Common myeloid progenitor, CD34-positive (primary cell): ENCODE measurements at regions not wholly inside any gene's neighbourhood (a gene's known extent, or its start where the extent isn't known, plus 50 kb on each side); places are given as distances from the start of the nearest gene placed in this dataset.

Experiments used
- CTCF ChIA-PET: fragments of 350-600 bp; sonication (Branson Sonifier 250); formaldehyde crosslinking; loops from one replicate; lab custom pipeline; 2021; ENCODE audit warnings: antibody characterized with exemption; lab: Charles Lee
- POLR2A ChIA-PET: fragments of 350-600 bp; sonication (Branson Sonifier 250); formaldehyde crosslinking; loops from one replicate; lab custom pipeline; 2021; ENCODE audit warnings: antibody characterized with exemption; lab: Charles Lee
- DNase-seq, 3 donors: peaks; one replicate each; pipeline versions ENCODE4 v3.0.0 to v3.0.0-alpha.2; 2013
- H3K27ac ChIP-seq, 2 experiments: 1 replicate in 1 of 2; 2 replicates in 1 of 2; pipeline ENCODE4 v1.7.0; 2013; ENCODE audit warnings: inconsistent platforms in 2 of 2, low read length in 2 of 2, mild to moderate bottlenecking in 2 of 2, low read depth in 1 of 2, moderate library complexity in 1 of 2; ENCODE audit not compliant: severe bottlenecking in 2 of 2, insufficient read depth in 1 of 2, poor library complexity in 1 of 2
- H3K27me3 ChIP-seq, 5 experiments: replicated peaks in 2 of 5; 1 replicate in 3 of 5; 2 replicates in 2 of 5; pipeline versions ENCODE4 v1.6.1 to v1.7.0; 2013; ENCODE audit warnings: low read length in 4 of 5, mild to moderate bottlenecking in 2 of 5, moderate library complexity in 2 of 5, inconsistent platforms in 1 of 5; ENCODE audit not compliant: insufficient read depth in 5 of 5, control insufficient read depth in 4 of 5
- H3K36me3 ChIP-seq, 4 experiments: 1 replicate in 2 of 4; 2 replicates in 2 of 4; pipeline versions ENCODE4 v1.6.1 to v1.7.0; 2013; ENCODE audit warnings: low read length in 3 of 4, control low read depth in 1 of 4, mild to moderate bottlenecking in 1 of 4; ENCODE audit not compliant: control insufficient read depth in 4 of 4, insufficient read depth in 4 of 4
- H3K4me1 ChIP-seq, 4 experiments: 1 replicate in 3 of 4; 2 replicates in 1 of 4; pipeline versions ENCODE4 v1.6.1 to v1.7.1; 2013; ENCODE audit warnings: low read length in 3 of 4, mild to moderate bottlenecking in 3 of 4, control low read depth in 1 of 4, inconsistent platforms in 1 of 4, moderate library complexity in 1 of 4; ENCODE audit not compliant: control insufficient read depth in 4 of 4, insufficient read depth in 4 of 4; ENCODE audit errors: control extremely low read depth in 1 of 4
- H3K4me3 ChIP-seq, 7 experiments: 1 replicate in 4 of 7; 2 replicates in 3 of 7; pipeline versions ENCODE4 v1.5.1 to v1.7.0; 2013; ENCODE audit warnings: mild to moderate bottlenecking in 7 of 7, low read length in 6 of 7, moderate library complexity in 6 of 7, inconsistent platforms in 2 of 7, low read depth in 2 of 7, control low read depth in 1 of 7; ENCODE audit not compliant: insufficient read depth in 4 of 7, control insufficient read depth in 1 of 7; ENCODE audit errors: extremely low read depth in 1 of 7
- H3K9me3 ChIP-seq, 5 experiments: 1 replicate in 4 of 5; 2 replicates in 1 of 5; pipeline versions ENCODE4 v1.6.1 to v1.7.1; 2013; ENCODE audit warnings: low read length in 4 of 5, mild to moderate bottlenecking in 2 of 5, inconsistent platforms in 1 of 5, low read depth in 1 of 5, moderate library complexity in 1 of 5; ENCODE audit not compliant: control insufficient read depth in 4 of 5, insufficient read depth in 2 of 5; ENCODE audit errors: control extremely low read depth in 1 of 5
- WGBS: methylation state at CpG from one replicate; pipeline ENCODE4 v1.1.5; 2013; ENCODE audit not compliant: insufficient coverage; 5-methylcytosine and 5-hydroxymethylcytosine counted together

- ChIA-PET CTCF (no interaction called here), POLR2A (no interaction called here)
- no peaks in the 10 kb centered on the region for H3K27me3 ChIP-seq
- H3K4me1 ChIP-seq, result no peaks in the 10 kb centered on the region
- no peak overlapping the region for H3K27ac ChIP-seq
- H3K36me3 ChIP-seq, result no peaks in the 10 kb centered on the region
- H3K4me3 ChIP-seq, result no peak overlapping the region
- DNase-seq, result no peak
- H3K9me3 ChIP-seq, result no peaks in the 10 kb centered on the region
- 100% methylated on average over 6 of the region's 14 CpGs for WGBS
These were observed 299.5 kb downstream of the PDHA2 start for GRCh38 chr4:96139251-96139929.

- CTCF ChIA-PET, result no interaction called here
These were observed 305.7 kb downstream of the PDHA2 start for GRCh38 chr4:96145601-96146000.

DNA sequence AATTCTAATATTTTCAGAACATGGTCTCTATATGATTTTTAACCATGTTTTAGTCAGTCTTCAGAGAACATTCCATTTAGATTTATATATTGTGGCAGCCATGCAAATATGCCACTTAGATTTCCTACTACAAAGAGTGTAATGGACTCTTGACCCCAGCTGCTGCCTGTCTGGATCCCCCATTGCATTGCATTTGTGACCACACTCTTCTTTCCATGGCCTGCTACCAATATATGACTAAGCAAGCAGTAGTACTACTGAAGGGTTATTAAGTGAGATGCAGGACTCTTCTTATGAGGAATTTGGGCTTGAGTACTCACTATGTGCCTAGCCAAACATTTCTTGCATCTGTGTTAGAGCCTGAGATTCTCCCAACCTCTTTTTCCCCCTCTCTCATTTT, 306.8 kb downstream of the PDHA2 start:
- POLR2A ChIA-PET, result no interaction called here

More at GRCh38 chr4:96145601-96146000, 305.7 kb downstream of the PDHA2 start:
- no peaks in the 10 kb centered on the region for H3K27me3 ChIP-seq
- no peak overlapping the region for H3K27ac ChIP-seq
- H3K36me3 ChIP-seq, result no peaks in the 10 kb centered on the region
- H3K4me1 ChIP-seq, result peaks cover 0 to 14% (median 11%) of the 10 kb centered on the region in 4 experiments
- H3K4me3 ChIP-seq, result no peak overlapping the region
- POLR2A ChIA-PET, result no interaction called here
- peak; percentile 16 to 87 (median 74) for DNase-seq
- WGBS, result 0% methylated on average over 1 of the region's 1 CpG
- H3K9me3 ChIP-seq, result no peaks in the 10 kb centered on the region

DNA sequence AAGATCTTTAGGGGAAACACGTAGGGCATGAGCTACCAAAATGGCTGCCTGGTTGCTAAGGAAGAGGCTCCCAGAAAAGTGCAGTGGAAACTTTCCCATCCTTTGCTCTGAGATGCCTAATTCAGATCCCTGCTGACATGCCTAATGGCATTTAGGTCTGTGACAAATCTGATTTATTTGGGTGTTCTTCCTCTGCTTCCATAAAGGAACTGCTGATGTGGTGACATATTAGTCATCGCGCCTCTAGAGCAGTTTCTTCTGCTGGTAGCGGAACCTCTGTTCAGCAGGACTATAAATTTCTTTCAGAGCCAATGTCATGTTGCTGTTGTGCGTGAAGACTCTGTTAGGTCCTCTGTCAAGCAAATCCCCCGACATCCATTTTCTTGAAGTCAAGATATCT, 310.0 kb downstream of the PDHA2 start:
- H3K4me3 ChIP-seq, result peak overlapping the region in 2 of 7 experiments; percentile 4 to 13
- ChIA-PET POLR2A (no interaction called here), CTCF (no interaction called here)
- H3K27me3 ChIP-seq, result no peaks in the 10 kb centered on the region
- H3K9me3 ChIP-seq, result peaks cover 0 to 1% (median 0%) of the 10 kb centered on the region in 5 experiments
- 68% methylated on average over 6 of the region's 6 CpGs for WGBS
- H3K4me1 ChIP-seq, result peaks cover 0 to 14% (median 11%) of the 10 kb centered on the region in 4 experiments
- no peak overlapping the region for H3K27ac ChIP-seq
- no peaks in the 10 kb centered on the region for H3K36me3 ChIP-seq
- DNase-seq, result peak; percentile 18 to 89 (median 73)

More for the DNA sequence above, 306.8 kb downstream of the PDHA2 start:
- Histone ChIP-seq H3K4me1 (peaks cover 0 to 14% (median 11%) of the 10 kb centered on the region in 4 experiments), H3K36me3 (no peaks in the 10 kb centered on the region), H3K27ac (peak overlapping the region in 1 of 2 experiments; percentile 30), H3K4me3 (no peak overlapping the region), H3K9me3 (no peaks in the 10 kb centered on the region), H3K27me3 (no peaks in the 10 kb centered on the region)
- CTCF ChIA-PET, result no interaction called here
- peak in 1 of 3 donors; percentile 2 for DNase-seq

DNA sequence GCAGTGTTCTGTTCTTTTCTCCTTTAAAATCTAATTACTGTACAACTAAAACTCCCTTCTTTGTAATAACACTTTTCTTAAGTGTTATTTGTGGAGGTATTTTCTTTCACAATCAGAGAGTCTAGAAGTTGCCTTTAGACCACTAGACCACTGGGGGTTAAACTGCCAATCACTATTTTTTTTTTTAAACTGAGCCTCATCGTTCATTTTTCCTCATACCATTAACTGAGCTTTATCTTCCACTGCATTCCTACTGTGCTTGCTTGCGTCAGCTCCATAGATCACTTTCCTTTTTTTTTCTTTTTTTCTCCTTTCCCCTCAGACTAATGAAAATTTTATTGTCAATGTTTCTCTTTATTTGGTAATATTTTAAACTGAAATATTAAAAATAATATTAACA, 310.6 kb downstream of the PDHA2 start:
- H3K36me3 ChIP-seq, result no peaks in the 10 kb centered on the region
- POLR2A ChIA-PET, result no interaction called here
- H3K27ac ChIP-seq, result no peak overlapping the region
- CTCF ChIA-PET, result no interaction called here
- no peak overlapping the region for H3K4me3 ChIP-seq
- no peak for DNase-seq
- 67% methylated on average over 1 of the region's 2 CpGs for WGBS
- peaks cover 0 to 1% (median 0%) of the 10 kb centered on the region in 5 experiments for H3K9me3 ChIP-seq
- H3K27me3 ChIP-seq, result no peaks in the 10 kb centered on the region
- peaks cover 0 to 11% (median 7%) of the 10 kb centered on the region in 4 experiments for H3K4me1 ChIP-seq

- WGBS, result no CpG with 5 or more reads among the region's 2 CpGs
- no peak for DNase-seq
- peaks cover 0 to 1% (median 0%) of the 10 kb centered on the region in 5 experiments for H3K9me3 ChIP-seq
- H3K27ac ChIP-seq, result no peak overlapping the region
- peaks cover 0 to 3% (median 0%) of the 10 kb centered on the region in 4 experiments for H3K4me1 ChIP-seq
- no peak overlapping the region for H3K4me3 ChIP-seq
- no peaks in the 10 kb centered on the region for H3K27me3 ChIP-seq
- H3K36me3 ChIP-seq, result no peaks in the 10 kb centered on the region
- ChIA-PET CTCF (no interaction called here), POLR2A (interaction anchor here (0.7 kb wide), 1 partner anchor 57 kb away, joined by 3 read pairs; no protein-coding TSS in a partner anchor)
These were observed 312.9 kb downstream of the PDHA2 start for GRCh38 chr4:96152824-96153223.

GRCh38 chr4:96154676-96155075, 314.8 kb downstream of the PDHA2 start:
- H3K27me3 ChIP-seq, result no peaks in the 10 kb centered on the region
- no peaks in the 10 kb centered on the region for H3K36me3 ChIP-seq
- ChIA-PET CTCF (no interaction called here), POLR2A (no interaction called here)
- no CpG with 5 or more reads among the region's 2 CpGs for WGBS
- H3K27ac ChIP-seq, result no peak overlapping the region
- no peak for DNase-seq
- peaks cover 0 to 1% (median 0%) of the 10 kb centered on the region in 5 experiments for H3K9me3 ChIP-seq
- H3K4me1 ChIP-seq, result peaks cover 0 to 3% (median 0%) of the 10 kb centered on the region in 4 experiments
- no peak overlapping the region for H3K4me3 ChIP-seq
